Sigmoid colon (tissue), 6 donors: ENCODE measurements at regions not wholly inside any gene's neighbourhood (a gene's known extent, or its start where the extent isn't known, plus 50 kb on each side); places are given as distances from the start of the nearest gene placed in this dataset.

ENCODE experiments used
- DNase-seq: peaks from one replicate; pipeline ENCODE4 v3.0.0-alpha.2; 2019
- H3K27ac ChIP-seq, 4 donors: fragments of 200-600 bp; sonication (generic); one replicate each; pipeline ENCODE4 v1.5.1; 2016 to 2019; ENCODE audit warnings: mild to moderate bottlenecking in 1 of 4
- H3K27me3 ChIP-seq, 3 donors: fragments of 200-600 bp; sonication (generic); one replicate each; pipeline ENCODE4 v1.5.1; 2019; ENCODE audit warnings: mild to moderate bottlenecking in 1 of 3
- H3K36me3 ChIP-seq, 4 donors: fragments of 200-600 bp; sonication (generic); one replicate each; pipeline ENCODE4 v1.5.1; 2016 to 2019
- H3K4me1 ChIP-seq, 4 donors: fragments of 200-600 bp; sonication (generic); one replicate each; pipeline ENCODE4 v1.5.1; 2017 to 2019
- H3K4me3 ChIP-seq, 4 donors: fragments of 200-600 bp; sonication (generic); one replicate each; pipeline ENCODE4 v1.5.1; 2017 to 2019; ENCODE audit warnings: mild to moderate bottlenecking in 2 of 4, moderate library complexity in 1 of 4
- H3K9me3 ChIP-seq, 4 donors: fragments of 200-600 bp in 3 of 4; sonication (generic) in 3 of 4; one replicate each; pipeline versions ENCODE4 v1.5.1 to v1.6.1; 2013 to 2019
- CTCF ChIP-seq, 4 experiments: fragments of 450-650 bp in 3 of 4; fragments of 200-600 bp in 1 of 4; IDR thresholded peaks; one replicate each; pipeline ENCODE4 v1.5.1; 2016 to 2019; ENCODE audit warnings: antibody characterized with exemption in 4 of 4, mild to moderate bottlenecking in 3 of 4, moderate library complexity in 2 of 4
- EP300 ChIP-seq, 4 donors: sonication (generic); formaldehyde crosslinking; IDR thresholded peaks; one replicate each; pipeline ENCODE4 v1.6.1; 2017; ENCODE audit warnings: antibody characterized with exemption in 4 of 4
- POLR2A ChIP-seq, 2 donors: fragments of 450-650 bp; IDR thresholded peaks; one replicate each; pipeline ENCODE4 v1.6.1; 2016; ENCODE audit warnings: antibody characterized with exemption in 2 of 2, mild to moderate bottlenecking in 2 of 2, moderate library complexity in 2 of 2
- POLR2AphosphoS5 ChIP-seq, 4 donors: sonication (generic); formaldehyde crosslinking; IDR thresholded peaks; one replicate each; pipeline ENCODE4 v1.6.1; 2017; ENCODE audit warnings: antibody characterized with exemption in 4 of 4
- WGBS, 2 donors: extraction: QIAGEN DNeasy Blood & Tissue Kit; methylation state at CpG; one replicate each; pipeline ENCODE4 v1.1.7; 2013; 5-methylcytosine and 5-hydroxymethylcytosine counted together
- intact Hi-C: fragments of 100-400 bp; cut with DNase I; formaldehyde crosslinking; loops from one replicate; pipeline ENCODE4 v1.15.1; 2023
- donor health status: healthy with polysubstance abuse.
- donor health status: healthy.

DNA sequence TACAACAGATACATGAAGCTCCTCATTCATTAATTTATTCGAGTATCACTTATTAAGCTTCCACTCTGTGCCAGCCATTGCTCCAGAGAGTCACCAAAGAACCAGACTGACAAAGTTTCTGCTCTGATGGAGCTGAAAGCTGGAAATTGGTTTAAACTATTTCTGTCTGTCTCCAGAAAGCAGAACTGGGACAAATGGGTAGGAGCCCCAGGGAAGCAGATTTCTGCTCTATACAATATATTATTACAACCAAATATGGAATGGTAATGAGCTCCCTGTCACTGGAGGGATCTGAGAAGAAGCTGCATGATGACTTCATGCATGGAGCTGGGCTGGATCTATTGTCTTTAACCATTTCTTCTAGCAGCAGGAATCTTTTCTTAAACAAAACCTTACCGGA is 165.4 kb upstream of the ADO start:
- no peak overlapping the region for H3K27ac ChIP-seq
- TF ChIP-seq CTCF (IDR thresholded peaks at IDR 0.05) (no peak), EP300 (IDR thresholded peaks at IDR 0.05) (no peak), POLR2A (IDR thresholded peaks at IDR 0.05) (no peak), POLR2AphosphoS5 (IDR thresholded peaks at IDR 0.05) (no peak)
- no peaks in the 10 kb centered on the region for H3K36me3 ChIP-seq
- no peak overlapping the region for H3K4me3 ChIP-seq
- no peaks in the 10 kb centered on the region for H3K9me3 ChIP-seq
- no peaks in the 10 kb centered on the region for H3K4me1 ChIP-seq
- 75 to 93% methylated on average over 2 of the region's 2 CpGs for WGBS, 2 donors
- DNase-seq = no peak
- intact Hi-C loops = no loop called here
- no peaks in the 10 kb centered on the region for H3K27me3 ChIP-seq

DNA sequence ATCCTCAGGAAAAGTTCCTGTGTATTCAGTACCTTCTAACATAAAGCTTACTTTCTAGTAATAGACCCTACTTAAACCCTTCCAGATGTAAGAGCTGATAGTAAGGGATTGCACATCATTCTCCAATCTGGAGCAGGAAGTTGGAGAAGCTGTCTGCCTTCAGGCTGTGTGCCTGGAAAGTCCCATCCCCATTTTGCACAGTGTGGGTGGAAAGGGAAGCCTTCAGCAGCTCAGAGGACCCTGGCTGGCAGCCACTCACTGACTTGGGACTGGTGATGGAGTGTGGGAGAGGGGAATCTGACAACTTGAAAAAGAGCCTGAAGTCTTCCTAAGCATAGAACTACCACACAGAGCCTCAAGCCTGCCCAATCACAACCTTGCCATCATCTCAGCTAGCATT is 164.1 kb upstream of the ADO start:
- intact Hi-C loops = no loop called here

GRCh38 chr10:62643606-62644587 is 160.6 kb upstream of the ADO start:
- Histone ChIP-seq H3K4me3 (no peak overlapping the region), H3K9me3 (no peaks in the 10 kb centered on the region), H3K27ac (no peak overlapping the region), H3K27me3 (no peaks in the 10 kb centered on the region), H3K36me3 (no peaks in the 10 kb centered on the region), H3K4me1 (no peaks in the 10 kb centered on the region)
- WGBS, 2 donors = 82 to 87% methylated on average over 5 of the region's 5 CpGs
- intact Hi-C loops = no loop called here
- TF ChIP-seq EP300 (IDR thresholded peaks at IDR 0.05) (no peak), POLR2A (IDR thresholded peaks at IDR 0.05) (no peak), CTCF (IDR thresholded peaks at IDR 0.05) (no peak), POLR2AphosphoS5 (IDR thresholded peaks at IDR 0.05) (no peak)
- DNase-seq = no peak

More for the DNA sequence above, 164.1 kb upstream of the ADO start:
- H3K36me3 ChIP-seq = no peaks in the 10 kb centered on the region
- no peak overlapping the region for H3K4me3 ChIP-seq
- no peak overlapping the region for H3K27ac ChIP-seq
- TF ChIP-seq POLR2A (IDR thresholded peaks at IDR 0.05) = no peak
- TF ChIP-seq EP300 (IDR thresholded peaks at IDR 0.05) = no peak
- no peak for TF ChIP-seq CTCF (IDR thresholded peaks at IDR 0.05)
- no peak for TF ChIP-seq POLR2AphosphoS5 (IDR thresholded peaks at IDR 0.05)
- no peaks in the 10 kb centered on the region for H3K27me3 ChIP-seq
- H3K4me1 ChIP-seq = no peaks in the 10 kb centered on the region
- no peaks in the 10 kb centered on the region for H3K9me3 ChIP-seq
- no peak for DNase-seq

DNA sequence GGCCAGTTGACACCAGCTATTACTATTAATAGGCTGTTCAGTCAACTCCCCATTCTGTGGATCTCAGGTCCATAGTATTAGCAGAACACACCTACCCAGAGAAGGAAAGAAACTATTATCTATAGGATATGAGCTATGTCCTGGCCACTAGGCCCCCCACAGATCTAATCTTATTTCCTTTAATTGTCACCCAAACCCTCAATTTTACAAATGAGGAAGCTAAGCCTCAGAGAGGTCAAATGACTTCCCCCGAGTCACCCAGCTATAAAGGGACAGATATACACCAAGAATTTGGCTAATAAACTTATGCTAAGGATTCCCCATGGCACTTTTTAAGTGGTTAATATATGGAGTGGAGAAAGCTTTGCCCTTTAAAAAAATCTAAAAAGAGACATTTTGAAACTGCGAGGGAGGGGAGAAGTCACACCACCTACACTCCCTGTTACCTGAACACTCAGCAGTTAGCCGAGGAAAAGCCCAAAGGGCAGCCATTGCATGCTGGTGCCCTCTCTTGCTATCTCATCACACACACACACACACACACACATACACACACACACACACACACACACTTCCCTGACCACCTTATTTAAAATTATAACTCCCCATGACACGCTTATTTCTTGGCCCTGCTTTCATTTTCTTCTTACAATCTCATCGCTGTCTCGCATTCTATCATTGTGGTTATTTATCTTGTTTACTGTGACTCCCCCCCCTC is 157.0 kb upstream of the ADO start:
- Histone ChIP-seq H3K36me3 (no peaks in the 10 kb centered on the region), H3K9me3 (no peaks in the 10 kb centered on the region), H3K27me3 (no peaks in the 10 kb centered on the region), H3K4me1 (peaks cover 0 to 8% (median 0%) of the 10 kb centered on the region in 4 donors), H3K4me3 (no peak overlapping the region), H3K27ac (no peak overlapping the region)
- WGBS, 2 donors = 72 to 76% methylated on average over 6 of the region's 6 CpGs
- TF ChIP-seq POLR2A (IDR thresholded peaks at IDR 0.05) (no peak), CTCF (IDR thresholded peaks at IDR 0.05) (no peak), EP300 (IDR thresholded peaks at IDR 0.05) (no peak), POLR2AphosphoS5 (IDR thresholded peaks at IDR 0.05) (no peak)
- intact Hi-C loops = no loop called here
- DNase-seq = no peak
